Neural progenitor cell (in vitro differentiated cells): ENCODE measurements at regions not wholly inside any gene's neighbourhood (a gene's known extent, or its start where the extent isn't known, plus 50 kb on each side); places are given as distances from the start of the nearest gene placed in this dataset.
"Not testable (repeated sequence)": the region's sequence is repeated elsewhere in the genome, so short reads cannot be mapped to it uniquely, and the experiment has no call there.

Source experiments
- EZH2 ChIP-seq: fragments of 200-600 bp; sonication (generic); IDR thresholded peaks from 2 replicates; pipeline ENCODE4 v1.6.1; 2017; ENCODE audit warnings: antibody characterized with exemption, mild to moderate bottlenecking, moderate library complexity
- TF ChIP-seq, protein P1 (sequence below): fragments of 200-600 bp; sonication (generic); IDR thresholded peaks from 2 replicates; pipeline ENCODE4 v1.5.1; 2017; ENCODE audit warnings: antibody characterized with exemption, mild to moderate bottlenecking

DNA sequence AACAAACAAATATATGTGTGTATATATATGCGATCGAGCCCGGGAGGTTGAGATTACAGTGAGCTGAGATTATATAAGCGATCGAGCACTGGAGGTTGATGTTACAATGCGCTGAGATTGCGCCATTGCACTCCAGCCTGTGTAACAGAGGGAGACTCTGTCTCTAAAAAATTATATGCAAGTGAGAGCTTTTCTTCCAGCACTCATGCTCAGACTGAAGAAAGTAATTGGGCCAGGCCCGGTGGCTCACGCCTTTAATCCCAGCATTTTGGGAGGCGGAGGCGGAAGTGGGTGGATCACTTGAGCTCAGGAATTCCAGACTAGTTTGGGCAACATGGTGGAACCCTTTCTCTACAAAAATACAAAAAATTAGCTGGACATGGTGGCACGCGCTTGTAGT is 93.2 kb upstream of the OR4F16 start:
- TF ChIP-seq, protein P1, sequence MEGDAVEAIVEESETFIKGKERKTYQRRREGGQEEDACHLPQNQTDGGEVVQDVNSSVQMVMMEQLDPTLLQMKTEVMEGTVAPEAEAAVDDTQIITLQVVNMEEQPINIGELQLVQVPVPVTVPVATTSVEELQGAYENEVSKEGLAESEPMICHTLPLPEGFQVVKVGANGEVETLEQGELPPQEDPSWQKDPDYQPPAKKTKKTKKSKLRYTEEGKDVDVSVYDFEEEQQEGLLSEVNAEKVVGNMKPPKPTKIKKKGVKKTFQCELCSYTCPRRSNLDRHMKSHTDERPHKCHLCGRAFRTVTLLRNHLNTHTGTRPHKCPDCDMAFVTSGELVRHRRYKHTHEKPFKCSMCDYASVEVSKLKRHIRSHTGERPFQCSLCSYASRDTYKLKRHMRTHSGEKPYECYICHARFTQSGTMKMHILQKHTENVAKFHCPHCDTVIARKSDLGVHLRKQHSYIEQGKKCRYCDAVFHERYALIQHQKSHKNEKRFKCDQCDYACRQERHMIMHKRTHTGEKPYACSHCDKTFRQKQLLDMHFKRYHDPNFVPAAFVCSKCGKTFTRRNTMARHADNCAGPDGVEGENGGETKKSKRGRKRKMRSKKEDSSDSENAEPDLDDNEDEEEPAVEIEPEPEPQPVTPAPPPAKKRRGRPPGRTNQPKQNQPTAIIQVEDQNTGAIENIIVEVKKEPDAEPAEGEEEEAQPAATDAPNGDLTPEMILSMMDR: not testable (repeated sequence)
- not testable (repeated sequence) for TF ChIP-seq EZH2
